ENCODE measurements at regions not wholly inside any gene's neighbourhood (a gene's known extent, or its start where the extent isn't known, plus 50 kb on each side); places are given as distances from the start of the nearest gene placed in this dataset.

GRCh38 chr5:146945617-146946084, 67.1 kb upstream of the PPP2R2B start:
- TF ChIP-seq CTCF (IDR thresholded peaks at IDR 0.05; ENCODE audit: extremely low read depth in 1 of 2, insufficient read depth in 1 of 2, low read depth in 1 of 2, low read length in 2 of 2): no peak
- no peak for TF ChIP-seq EZH2 (IDR thresholded peaks at IDR 0.05; ENCODE audit: borderline replicate concordance, low read depth, low read length, severe bottlenecking)
- TF ChIP-seq FOS (IDR thresholded peaks at IDR 0.05; ENCODE audit: borderline replicate concordance, insufficient read depth, low read length): no peak
- no peak for TF ChIP-seq POLR2A (IDR thresholded peaks at IDR 0.05; ENCODE audit: low read depth, low read length)
- TF ChIP-seq POLR2AphosphoS5 (IDR thresholded peaks at IDR 0.05; ENCODE audit: insufficient read depth, low read depth, low read length): no peak
- TF ChIP-seq JUN (IDR thresholded peaks at IDR 0.05; ENCODE audit: borderline replicate concordance, insufficient read depth, insufficient read length, low read depth): no peak
- TF ChIP-seq MYC (IDR thresholded peaks at IDR 0.05; ENCODE audit: low read depth, low read length): no peak

All from endothelial cell of umbilical vein (primary cell).